Raji (cell line): ENCODE measurements at regions not wholly inside any gene's neighbourhood (a gene's known extent, or its start where the extent isn't known, plus 50 kb on each side); places are given as distances from the start of the nearest gene placed in this dataset.

ENCODE experiments used
- POLR2A ChIP-seq: IDR thresholded peaks from 2 replicates; pipeline ENCODE4 v1.6.1; 2011; ENCODE audit warnings: low read depth, low read length, control low read depth; ENCODE audit not compliant: insufficient read depth

GRCh38 chr15:70487387-70487740 lies 276.0 kb downstream of the UACA start:
- no peak for TF ChIP-seq POLR2A

- no peak for TF ChIP-seq POLR2A
These were observed 276.6 kb downstream of the UACA start for GRCh38 chr15:70486451-70487386.

DNA sequence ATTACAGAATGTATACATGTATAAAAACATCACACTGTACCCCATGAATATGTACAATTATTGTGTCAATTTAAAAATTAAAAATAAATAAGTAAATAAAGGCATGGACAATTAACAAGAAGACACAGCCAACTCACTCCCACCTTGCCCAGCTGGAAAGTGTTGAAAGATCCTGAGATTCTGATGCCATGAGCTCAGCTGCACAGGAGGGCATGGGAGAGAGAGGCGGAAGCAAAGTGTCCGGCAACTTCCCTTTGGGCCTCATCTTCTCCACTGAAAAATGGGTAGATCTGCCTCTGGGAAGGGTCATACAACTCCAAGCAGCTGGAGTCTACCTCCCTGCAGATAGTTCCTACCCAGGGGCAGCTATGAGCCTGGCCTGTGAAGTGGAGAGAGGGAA lies 277.3 kb downstream of the UACA start:
- no peak for TF ChIP-seq POLR2A

DNA sequence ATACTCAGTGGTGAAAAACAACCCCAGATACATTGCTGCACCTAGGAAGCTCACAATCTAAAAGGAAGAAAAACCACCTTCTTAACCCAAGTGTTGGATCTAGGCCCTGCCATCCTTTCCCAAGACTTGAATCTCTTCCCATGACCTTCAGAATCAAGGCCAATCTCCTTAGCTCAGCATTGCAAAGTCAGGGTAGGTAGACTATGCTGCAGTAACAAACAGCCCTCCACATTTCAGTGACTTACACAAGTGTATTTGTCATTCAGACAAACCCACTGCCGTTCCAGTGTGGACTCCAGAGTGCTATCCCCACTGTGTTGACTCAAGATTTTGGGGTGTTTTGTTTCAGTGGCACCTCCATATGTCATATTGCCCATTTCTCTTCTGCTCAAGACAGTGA lies 278.4 kb downstream of the UACA start:
- TF ChIP-seq POLR2A = no peak

DNA sequence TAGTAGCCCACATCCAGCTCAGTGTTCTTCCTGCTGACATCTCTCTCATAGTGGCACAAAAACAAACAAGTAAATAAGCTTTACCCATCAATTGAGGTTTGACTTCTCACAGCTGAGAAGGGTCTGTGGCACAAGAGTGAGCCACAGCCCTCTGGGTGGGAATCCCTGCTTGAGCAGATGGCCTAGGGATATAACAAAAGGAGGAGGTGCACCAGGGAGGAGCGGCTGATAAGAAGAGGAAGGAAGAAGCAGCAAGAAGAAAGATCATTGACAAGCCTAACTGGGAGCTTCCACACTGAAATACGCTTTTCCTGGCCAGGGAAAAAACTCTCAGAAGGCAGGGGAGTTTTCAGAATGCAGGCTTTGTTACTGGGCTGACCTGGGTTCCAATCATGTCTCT lies 279.8 kb downstream of the UACA start:
- no peak for TF ChIP-seq POLR2A

DNA sequence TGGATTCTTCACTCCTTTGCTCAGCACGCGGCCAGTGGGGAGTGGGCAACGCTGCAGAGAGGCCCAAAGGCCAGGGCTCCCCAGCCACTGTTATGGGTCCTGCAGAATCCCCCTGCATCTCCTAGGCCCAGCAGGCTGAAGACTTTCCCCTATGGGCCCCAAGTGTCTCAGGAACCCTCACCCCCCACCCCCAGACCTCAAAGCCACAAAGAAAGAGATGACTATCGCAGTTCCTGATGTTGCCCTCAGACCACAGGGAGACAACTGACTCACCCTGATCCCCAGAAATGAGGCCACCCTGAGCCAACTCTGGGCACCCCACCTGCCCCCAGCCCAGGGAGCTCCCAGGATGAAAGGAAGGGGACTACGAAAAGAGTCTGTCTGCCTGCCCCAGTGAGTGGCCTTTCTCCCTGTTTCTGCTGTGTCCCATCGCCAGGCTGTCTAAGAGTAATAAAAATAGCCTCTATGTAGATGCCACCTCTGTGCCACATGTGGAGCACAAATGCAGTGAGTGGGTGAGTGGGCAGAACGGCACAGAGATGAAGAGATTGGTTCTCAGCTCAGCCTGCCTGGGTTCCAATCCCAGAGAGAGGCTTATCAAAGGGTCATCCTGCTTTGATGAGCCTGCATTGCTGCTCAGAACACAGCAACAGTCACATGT lies 283.0 kb downstream of the UACA start:
- no peak for TF ChIP-seq POLR2A

GRCh38 chr15:70479785-70480184 lies 283.6 kb downstream of the UACA start:
- TF ChIP-seq POLR2A = no peak

- TF ChIP-seq POLR2A = no peak
These were observed 284.3 kb downstream of the UACA start for GRCh38 chr15:70479056-70479455.

DNA sequence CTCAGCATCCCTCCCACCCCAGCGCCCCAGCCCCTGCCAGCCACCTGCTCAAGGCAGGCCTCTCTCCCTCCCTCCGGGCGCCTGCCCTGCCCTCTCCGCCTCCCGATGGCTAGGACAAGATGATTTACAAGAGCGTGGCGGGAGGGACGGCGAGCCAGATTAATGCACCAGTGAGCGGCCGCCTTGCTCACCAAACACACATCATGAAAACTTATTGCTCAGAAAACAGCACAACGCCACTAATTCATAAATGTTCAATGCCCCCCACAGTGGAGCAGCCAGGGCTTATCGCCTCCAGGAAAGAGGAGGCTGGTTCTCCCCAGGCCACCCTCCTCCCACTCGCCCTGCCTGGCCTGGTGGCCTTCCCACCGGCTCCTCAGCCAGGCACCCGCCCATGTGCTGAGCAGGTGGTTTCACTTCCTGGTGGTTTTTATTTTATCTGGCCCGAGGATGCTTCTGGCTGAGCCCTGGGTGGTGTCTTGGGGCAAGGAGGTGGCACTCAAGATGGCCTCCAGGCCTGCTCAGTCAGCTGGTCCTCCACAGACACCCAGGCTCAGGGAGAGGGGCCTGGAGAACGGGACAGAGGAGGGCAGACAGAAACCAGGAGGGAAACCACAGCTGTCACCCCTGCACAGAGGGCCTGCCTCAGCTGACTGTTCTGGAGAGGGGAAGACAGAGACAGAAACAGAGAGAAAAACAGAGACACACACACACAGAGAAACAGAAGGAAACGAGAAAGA lies 284.9 kb downstream of the UACA start:
- TF ChIP-seq POLR2A = no peak

DNA sequence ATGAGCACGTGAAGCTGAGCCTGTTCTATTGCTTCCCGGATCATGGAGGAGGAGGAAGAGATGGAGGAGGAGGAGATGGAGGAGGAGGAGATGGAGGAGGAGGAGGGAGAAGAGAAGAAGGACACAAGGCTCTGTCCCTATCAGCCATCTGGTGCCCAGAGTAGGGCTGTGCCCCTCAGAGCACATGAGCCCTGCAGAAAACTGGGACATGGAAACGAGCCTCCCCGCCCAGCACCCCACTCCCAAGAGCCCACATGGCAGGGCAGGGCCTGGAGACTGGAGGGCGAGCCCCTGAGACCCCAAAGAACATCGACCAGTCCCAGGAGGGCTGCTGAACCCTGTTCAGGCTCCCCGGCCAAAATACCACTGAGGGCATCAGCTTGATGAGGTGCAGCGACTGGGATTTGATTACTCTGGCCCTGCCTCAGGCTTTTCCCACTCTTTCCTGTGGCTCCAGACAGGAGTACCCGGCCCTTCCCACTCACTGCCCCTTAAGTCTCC lies 285.6 kb downstream of the UACA start:
- TF ChIP-seq POLR2A = no peak

DNA sequence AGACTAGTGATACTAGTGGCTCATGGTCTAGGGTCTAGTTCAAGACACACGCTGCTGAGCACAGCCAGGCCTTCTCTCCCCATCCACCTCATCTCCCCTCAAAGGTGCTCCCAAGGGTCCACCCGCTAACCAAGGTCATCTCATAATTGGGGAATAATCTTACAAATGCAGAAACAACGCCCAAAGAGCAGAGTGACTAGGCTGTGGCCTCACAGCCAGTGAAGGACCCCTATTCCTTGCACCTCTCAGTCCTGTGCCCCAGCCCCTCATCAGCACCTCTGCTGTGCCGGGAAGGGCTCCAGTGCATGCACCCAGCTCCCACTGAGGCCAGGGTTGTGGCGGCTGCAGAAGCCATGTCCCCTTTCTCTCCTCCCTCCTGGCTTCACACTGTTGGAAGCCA lies 286.9 kb downstream of the UACA start:
- no peak for TF ChIP-seq POLR2A

GRCh38 chr15:70475921-70476320 lies 287.4 kb downstream of the UACA start:
- TF ChIP-seq POLR2A = no peak

DNA sequence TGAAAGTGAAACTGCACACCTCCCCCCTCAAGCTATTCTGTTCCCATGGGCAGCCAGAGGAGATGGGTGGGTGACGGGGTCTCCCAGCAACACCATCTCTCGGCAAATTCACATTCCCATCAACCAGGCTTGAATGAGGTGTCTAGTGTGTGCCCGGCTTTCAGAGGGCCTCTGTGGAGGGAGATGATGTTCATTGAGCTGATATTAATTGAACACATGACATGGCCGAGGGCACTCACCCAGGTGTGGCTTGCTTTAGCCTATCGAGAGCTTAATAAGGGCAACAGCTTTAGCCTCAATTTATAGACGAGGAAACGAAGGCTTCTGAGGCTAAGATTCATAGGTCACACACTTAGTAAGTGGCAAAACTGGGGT lies 288.0 kb downstream of the UACA start:
- TF ChIP-seq POLR2A = no peak

GRCh38 chr15:70474471-70475406 lies 288.6 kb downstream of the UACA start:
- no peak for TF ChIP-seq POLR2A
